ENCODE measurements at regions not wholly inside any gene's neighbourhood (a gene's known extent, or its start where the extent isn't known, plus 50 kb on each side); places are given as distances from the start of the nearest gene placed in this dataset.
"Not testable (repeated sequence)": the region's sequence is repeated elsewhere in the genome, so short reads cannot be mapped to it uniquely, and the experiment has no call there.

GRCh38 chr14:43184540-43184939, 1322.5 kb downstream of the FSCB start:
- no peak for DNase-seq (ENCODE audit: low spot score)
- in situ Hi-C loops (cut with HindIII; ENCODE audit: low sequenced_read_pairs), result no loop called here

GRCh38 chr14:43183916-43184315, 1323.2 kb downstream of the FSCB start:
- DNase-seq (ENCODE audit: low spot score), result no peak
- in situ Hi-C loops (cut with HindIII; ENCODE audit: low sequenced_read_pairs), result no loop called here

DNA sequence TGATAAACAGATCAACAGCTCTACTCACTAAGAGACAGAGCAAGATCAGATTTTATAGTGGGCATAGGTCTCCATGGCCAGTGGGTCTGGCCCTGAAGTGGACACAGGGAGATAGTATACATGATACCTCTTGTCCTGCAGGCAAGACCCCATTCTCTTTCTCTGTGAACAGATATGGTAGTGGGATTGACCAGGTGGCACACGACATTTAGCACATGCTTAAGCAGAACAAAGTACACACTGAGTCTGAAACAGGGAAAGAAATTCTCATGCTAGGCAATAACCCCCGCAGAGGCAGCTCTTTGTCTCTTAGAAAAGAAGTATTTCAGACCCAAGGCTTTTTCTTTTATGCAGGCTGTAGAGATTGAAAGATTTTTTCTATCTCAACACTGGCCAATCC, 1331.2 kb downstream of the FSCB start:
- no peak for DNase-seq (ENCODE audit: low spot score)
- in situ Hi-C loops (cut with HindIII; ENCODE audit: low sequenced_read_pairs), result no loop called here

- in situ Hi-C loops (cut with HindIII; ENCODE audit: low sequenced_read_pairs), result no loop called here
- no peak for DNase-seq (ENCODE audit: low spot score)
Measured at GRCh38 chr14:43172899-43173548, 1334.1 kb downstream of the FSCB start.

- no peak for DNase-seq (ENCODE audit: low spot score)
- in situ Hi-C loops (cut with HindIII; ENCODE audit: low sequenced_read_pairs), result no loop called here
Measured at GRCh38 chr14:43169722-43170121, 1337.4 kb downstream of the FSCB start.

DNA sequence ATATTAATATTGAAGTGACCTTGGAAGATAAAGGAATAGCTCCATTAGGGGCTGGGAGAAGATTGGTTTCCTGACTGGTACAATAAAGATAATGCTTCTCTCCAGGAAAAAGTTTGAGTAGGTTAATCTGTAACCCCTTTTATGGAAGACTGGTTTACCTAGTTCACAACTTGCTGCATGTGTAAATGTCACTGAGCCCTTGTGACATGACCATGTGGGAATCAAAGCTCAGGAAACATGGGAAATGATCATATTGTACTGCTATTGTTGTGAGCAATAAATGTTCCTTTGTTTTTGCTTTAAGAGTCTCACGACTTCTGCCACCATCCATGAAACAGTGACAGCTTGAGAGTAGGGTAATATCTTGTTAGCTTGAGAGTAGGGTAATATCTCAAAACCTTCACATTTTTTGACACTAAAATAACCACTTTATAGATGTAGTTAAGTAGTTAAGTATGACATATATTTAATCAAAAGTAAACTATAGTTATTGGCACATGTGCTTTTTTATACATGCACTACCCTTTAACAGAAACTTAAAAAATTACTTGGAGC, 1338.6 kb downstream of the FSCB start:
- no peak for DNase-seq (ENCODE audit: low spot score)
- in situ Hi-C loops (cut with HindIII; ENCODE audit: low sequenced_read_pairs), result no loop called here

- in situ Hi-C loops (cut with HindIII; ENCODE audit: low sequenced_read_pairs), result no loop called here
Measured at GRCh38 chr14:43166163-43166562, 1340.9 kb downstream of the FSCB start.

GRCh38 chr14:43165651-43166050, 1341.4 kb downstream of the FSCB start:
- no peak for DNase-seq (ENCODE audit: low spot score)
- in situ Hi-C loops (cut with HindIII; ENCODE audit: low sequenced_read_pairs), result no loop called here

More at GRCh38 chr14:43166163-43166562, 1340.9 kb downstream of the FSCB start:
- DNase-seq (ENCODE audit: low spot score), result no peak

DNA sequence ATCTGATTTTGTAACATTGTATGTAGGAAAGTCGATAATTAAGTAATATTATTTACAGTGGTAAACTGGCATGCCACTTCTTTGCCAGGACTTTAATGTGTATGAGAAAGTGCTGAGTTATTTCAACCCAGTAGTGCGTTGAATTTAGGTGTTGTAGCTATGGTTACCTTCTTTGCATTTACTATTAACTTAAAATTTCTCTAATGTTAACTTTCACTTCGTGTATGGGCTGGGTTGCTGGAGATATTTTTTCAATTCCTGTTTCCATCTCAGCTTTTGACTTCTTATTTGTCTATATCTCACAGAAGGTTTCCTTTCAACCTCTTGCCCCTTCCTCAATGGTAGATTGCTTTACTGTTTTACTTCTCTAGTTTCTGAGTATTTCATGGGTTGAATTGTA, 1345.6 kb downstream of the FSCB start:
- in situ Hi-C loops (cut with HindIII; ENCODE audit: low sequenced_read_pairs), result no loop called here
- no peak for DNase-seq (ENCODE audit: low spot score)

GRCh38 chr14:43157661-43158060, 1349.4 kb downstream of the FSCB start:
- in situ Hi-C loops (cut with HindIII; ENCODE audit: low sequenced_read_pairs), result no loop called here
- no peak for DNase-seq (ENCODE audit: low spot score)

- DNase-seq (ENCODE audit: low spot score), result no peak
- in situ Hi-C loops (cut with HindIII; ENCODE audit: low sequenced_read_pairs), result no loop called here
Measured at GRCh38 chr14:43155924-43156323, 1351.2 kb downstream of the FSCB start.

- in situ Hi-C loops (cut with HindIII; ENCODE audit: low sequenced_read_pairs), result no loop called here
- no peak for DNase-seq (ENCODE audit: low spot score)
Measured at GRCh38 chr14:43155258-43155657, 1351.8 kb downstream of the FSCB start.

DNA sequence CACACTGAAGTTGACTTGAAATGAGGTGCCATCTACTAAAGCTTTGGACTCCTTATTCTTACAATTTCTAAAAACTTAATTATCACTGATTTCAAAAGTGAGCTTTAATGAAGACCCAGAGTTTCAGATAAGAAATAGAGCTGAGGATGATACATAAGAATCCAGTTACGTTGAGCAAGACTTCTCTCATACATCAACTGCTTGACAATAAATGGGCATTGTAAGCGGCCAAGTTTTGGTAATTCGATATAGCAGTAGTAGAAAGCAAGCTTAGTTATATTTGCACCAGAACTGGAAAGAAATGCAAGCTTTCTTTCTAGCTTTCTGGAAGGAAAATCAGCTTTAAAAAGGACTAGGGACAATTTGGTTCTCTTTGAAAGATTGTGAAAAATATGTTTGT, 1359.6 kb downstream of the FSCB start:
- DNase-seq (ENCODE audit: low spot score), result no peak
- in situ Hi-C loops (cut with HindIII; ENCODE audit: low sequenced_read_pairs), result no loop called here

GRCh38 chr14:43145361-43145760, 1361.7 kb downstream of the FSCB start:
- in situ Hi-C loops (cut with HindIII; ENCODE audit: low sequenced_read_pairs), result no loop called here
- DNase-seq (ENCODE audit: low spot score), result no peak

GRCh38 chr14:43143106-43143505, 1364.0 kb downstream of the FSCB start:
- in situ Hi-C loops (cut with HindIII; ENCODE audit: low sequenced_read_pairs), result no loop called here
- no peak for DNase-seq (ENCODE audit: low spot score)

GRCh38 chr14:43141636-43142191, 1365.4 kb downstream of the FSCB start:
- DNase-seq (ENCODE audit: low spot score), result no peak
- in situ Hi-C loops (cut with HindIII; ENCODE audit: low sequenced_read_pairs), result no loop called here

DNA sequence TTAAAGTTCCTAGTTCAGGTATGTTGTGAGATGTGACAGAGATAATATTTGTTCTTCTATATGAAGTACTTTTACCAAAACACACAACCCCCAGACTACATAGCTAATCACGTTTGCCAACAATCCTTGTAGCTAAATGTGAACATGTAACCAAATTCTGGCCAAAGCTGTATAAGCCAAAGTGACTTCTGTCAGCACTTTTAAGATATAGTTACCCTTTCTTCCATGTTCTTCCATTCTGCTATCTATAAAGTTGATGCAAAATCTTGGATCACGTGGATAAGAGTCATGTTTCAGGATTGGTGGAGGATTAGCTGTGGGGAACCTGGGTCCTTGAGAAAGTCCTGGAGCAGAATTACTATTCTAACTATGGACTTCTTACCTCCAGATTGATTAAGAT, 1366.6 kb downstream of the FSCB start:
- DNase-seq (ENCODE audit: low spot score), result no peak
- in situ Hi-C loops (cut with HindIII; ENCODE audit: low sequenced_read_pairs), result no loop called here

DNA sequence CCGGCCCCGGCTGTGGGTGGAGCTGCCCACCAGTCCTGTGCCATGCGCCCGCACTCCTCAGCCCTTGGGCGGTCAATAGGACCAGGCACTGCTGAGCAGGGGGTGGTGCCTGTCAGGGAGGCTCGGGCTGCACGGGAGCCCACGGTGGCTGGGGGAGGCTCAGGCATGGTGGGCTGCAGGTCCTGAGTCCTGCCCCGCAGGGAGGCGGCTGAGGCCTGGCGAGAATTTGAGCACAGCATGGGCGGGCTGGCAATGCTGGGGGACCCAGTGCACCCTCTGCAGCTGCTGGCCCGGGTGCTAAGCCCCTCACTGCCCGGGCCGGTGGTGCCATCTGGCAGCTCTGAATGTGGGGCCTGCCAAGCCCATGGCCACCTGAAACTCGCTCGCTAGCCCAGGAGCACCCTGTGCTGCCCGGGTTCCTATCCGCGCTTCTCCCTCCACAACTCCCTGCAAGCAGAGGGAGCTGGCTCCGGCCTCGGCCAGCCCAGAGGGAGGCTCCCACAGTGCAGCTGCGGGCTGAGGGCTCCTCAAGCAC, 1371.1 kb downstream of the FSCB start:
- in situ Hi-C loops (cut with HindIII; ENCODE audit: low sequenced_read_pairs), result no loop called here
- no peak for DNase-seq (ENCODE audit: low spot score)

- DNase-seq (ENCODE audit: low spot score), result no peak
- in situ Hi-C loops (cut with HindIII; ENCODE audit: low sequenced_read_pairs), result no loop called here
Measured at GRCh38 chr14:43132441-43132840, 1374.6 kb downstream of the FSCB start.

GRCh38 chr14:43128429-43128828, 1378.7 kb downstream of the FSCB start:
- DNase-seq (ENCODE audit: low spot score); in situ Hi-C loops (cut with HindIII; ENCODE audit: low sequenced_read_pairs): not testable (repeated sequence)

DNA sequence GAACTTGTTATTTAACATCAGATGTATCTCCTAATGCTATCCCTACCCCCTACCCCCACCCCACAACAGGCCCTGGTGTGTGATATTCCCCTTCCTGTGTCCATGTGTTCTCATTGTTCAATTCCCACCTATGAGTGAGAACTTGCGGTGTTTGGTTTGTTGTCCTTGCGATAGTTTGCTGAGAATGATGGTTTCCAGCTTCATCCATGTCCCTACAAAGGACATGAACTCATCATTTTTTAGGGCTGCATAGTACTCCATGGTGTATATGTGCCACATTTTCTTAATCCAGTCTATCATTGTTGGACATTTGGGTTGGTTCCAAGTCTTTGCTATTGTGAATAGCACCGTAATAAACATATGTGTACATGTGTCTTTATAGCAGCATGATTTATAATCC, 1379.2 kb downstream of the FSCB start:
- in situ Hi-C loops (cut with HindIII; ENCODE audit: low sequenced_read_pairs); DNase-seq (ENCODE audit: low spot score): not testable (repeated sequence)

Data from G401 (cell line).